Neural cell (in vitro differentiated cells): ENCODE measurements at regions not wholly inside any gene's neighbourhood (a gene's known extent, or its start where the extent isn't known, plus 50 kb on each side); places are given as distances from the start of the nearest gene placed in this dataset.

Experiments
- H2AFZ ChIP-seq: fragments of 200-600, 300-800 bp; sonication (generic), shearing (Covaris generic); 2 replicates; pipeline ENCODE4 v1.6.0; 2014; ENCODE audit warnings: low read depth, mild to moderate bottlenecking, antibody characterized with exemption, low read length, moderate library complexity
- H3F3A ChIP-seq: fragments of 200-600 bp; shearing (Covaris generic); 2 replicates; pipeline ENCODE4 v1.6.1; 2016; ENCODE audit warnings: mild to moderate bottlenecking, moderate library complexity, mixed read lengths, antibody characterized with exemption, low read length; ENCODE audit not compliant: insufficient read depth, poor library complexity, severe bottlenecking
- H3K27ac ChIP-seq: fragments of 200-600, 300-800 bp; sonication (generic), shearing (Covaris generic); 2 replicates; pipeline ENCODE4 v1.5.1; 2014; ENCODE audit warnings: mild to moderate bottlenecking, low read length, moderate library complexity
- H3K27me3 ChIP-seq: fragments of 300-800, 200-600 bp; sonication (generic), shearing (Covaris generic); 2 replicates; pipeline ENCODE4 v1.6.0; 2014; ENCODE audit warnings: mild to moderate bottlenecking, low read depth, low read length, moderate library complexity; ENCODE audit not compliant: insufficient read depth
- H3K36me3 ChIP-seq: fragments of 300-800, 200-600 bp; sonication (generic), shearing (Covaris generic); 2 replicates; pipeline ENCODE4 v1.5.1; 2014; ENCODE audit warnings: mild to moderate bottlenecking, antibody characterized with exemption, low read length, moderate library complexity; ENCODE audit not compliant: insufficient read depth
- H3K4me2 ChIP-seq: fragments of 300-800, 200-600 bp; sonication (generic), shearing (Covaris generic); 2 replicates; pipeline ENCODE4 v1.6.0; 2014; ENCODE audit warnings: mild to moderate bottlenecking, low read length
- H3K4me3 ChIP-seq: fragments of 300-800, 200-600 bp; sonication (generic), shearing (Covaris generic); 2 replicates; pipeline ENCODE4 v1.5.1; 2014; ENCODE audit warnings: mild to moderate bottlenecking, low read length, moderate library complexity
- H3K79me2 ChIP-seq: fragments of 200-600 bp; shearing (Covaris generic); replicated peaks from 2 replicates; pipeline ENCODE4 v1.6.0; 2014; ENCODE audit warnings: mild to moderate bottlenecking, low read length, moderate library complexity; ENCODE audit not compliant: insufficient read depth
- H3K9ac ChIP-seq: fragments of 300-800, 200-600 bp; sonication (generic), shearing (Covaris generic); 2 replicates; pipeline ENCODE4 v1.6.1; 2016; ENCODE audit warnings: mild to moderate bottlenecking, low read length, mixed read lengths
- H3K9me2 ChIP-seq: fragments of 200-600 bp; shearing (Covaris generic); 2 replicates; pipeline ENCODE4 v1.6.1; 2016; ENCODE audit warnings: mild to moderate bottlenecking, low read length, mixed read lengths; ENCODE audit not compliant: insufficient read depth
- H3K9me3 ChIP-seq: fragments of 200-600, 300-800 bp; sonication (generic), shearing (Covaris generic); 2 replicates; pipeline ENCODE4 v1.6.1; 2016; ENCODE audit warnings: mild to moderate bottlenecking, mixed run types, low read length, moderate library complexity, mixed read lengths
- H4K20me1 ChIP-seq: fragments of 200-600 bp; shearing (Covaris generic); 2 replicates; pipeline ENCODE4 v1.6.1; 2016; ENCODE audit warnings: mild to moderate bottlenecking, mixed run types; ENCODE audit not compliant: insufficient read depth
- EP300 ChIP-seq: fragments of 450-650 bp; conservative IDR thresholded peaks from 2 replicates; pipeline ENCODE4 v1.6.1; 2014; ENCODE audit warnings: antibody characterized with exemption, mild to moderate bottlenecking, moderate library complexity; ENCODE audit not compliant: poor library complexity, severe bottlenecking
- EZH2 ChIP-seq: fragments of 200-600, 300-800 bp; shearing (Covaris generic), sonication (generic); IDR thresholded peaks from 2 replicates; pipeline ENCODE4 v1.6.1; 2014; ENCODE audit warnings: antibody characterized with exemption, low read length, borderline replicate concordance, mild to moderate bottlenecking; ENCODE audit not compliant: insufficient read depth, poor library complexity, severe bottlenecking
- MXI1 ChIP-seq: fragments of 450-650 bp; conservative IDR thresholded peaks from 2 replicates; pipeline ENCODE4 v1.6.1; 2014; ENCODE audit warnings: antibody characterized with exemption, mild to moderate bottlenecking; ENCODE audit not compliant: poor library complexity, severe bottlenecking
- POLR2AphosphoS5 ChIP-seq: IDR thresholded peaks from 2 replicates; pipeline ENCODE4 v1.6.1; 2012
- RAD21 ChIP-seq: fragments of 450-650 bp; conservative IDR thresholded peaks from 2 replicates; pipeline ENCODE4 v1.6.1; 2014; ENCODE audit warnings: antibody characterized with exemption, mild to moderate bottlenecking, moderate library complexity
- SMC3 ChIP-seq: fragments of 450-650 bp; conservative IDR thresholded peaks from 2 replicates; pipeline ENCODE4 v1.6.1; 2014; ENCODE audit warnings: antibody characterized with exemption, mild to moderate bottlenecking, moderate library complexity; ENCODE audit not compliant: poor library complexity
- TAF1 ChIP-seq: IDR thresholded peaks from 2 replicates; pipeline ENCODE4 v1.6.1; 2012; ENCODE audit warnings: low read depth
- TF ChIP-seq, protein P1 (sequence below): IDR thresholded peaks from 2 replicates; pipeline ENCODE4 v1.6.1; 2012; ENCODE audit warnings: borderline replicate concordance
- TF ChIP-seq, protein P2 (sequence below): fragments of 450-650 bp; IDR thresholded peaks from 2 replicates; pipeline ENCODE4 v1.5.1; 2014; ENCODE audit warnings: antibody characterized with exemption, mild to moderate bottlenecking, moderate library complexity; ENCODE audit not compliant: poor library complexity, severe bottlenecking

DNA sequence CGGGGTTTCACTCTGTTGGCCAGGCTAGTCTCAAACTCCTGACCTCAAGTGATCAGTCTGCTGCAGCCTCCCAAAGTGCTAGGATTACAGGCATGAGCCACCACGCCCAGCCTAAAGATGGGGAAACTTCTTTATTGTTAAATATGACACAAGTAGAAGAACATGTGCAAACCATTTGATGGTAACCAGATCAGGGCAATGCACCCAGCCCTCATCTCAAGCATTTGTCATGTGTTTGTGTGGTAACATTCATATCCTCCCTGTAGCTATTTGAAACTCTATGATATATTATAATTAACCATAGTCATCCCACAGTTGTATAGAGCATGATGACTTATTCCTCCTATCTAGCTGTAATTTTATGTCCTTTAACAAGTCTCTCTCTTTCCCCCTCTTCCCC lies 119.5 kb upstream of the TMPRSS2 start:
- Histone ChIP-seq H4K20me1 (no peaks in the 10 kb centered on the region), H3K9ac (no peak overlapping the region), H3K4me2 (no peak overlapping the region), H3K36me3 (no peaks in the 10 kb centered on the region), H3K9me2 (no peaks in the 10 kb centered on the region), H3K27me3 (no peaks in the 10 kb centered on the region), H3K79me2 (no peaks in the 10 kb centered on the region), H3K4me3 (no peak overlapping the region), H3K27ac (no peak overlapping the region), H3K9me3 (no peaks in the 10 kb centered on the region), H3F3A (no peaks in the 10 kb centered on the region), H2AFZ (no peak overlapping the region)
- TF ChIP-seq EP300: no peak
- TF ChIP-seq SMC3: no peak
- no peak for TF ChIP-seq TAF1
- no peak for TF ChIP-seq MXI1
- TF ChIP-seq EZH2: no peak

DNA sequence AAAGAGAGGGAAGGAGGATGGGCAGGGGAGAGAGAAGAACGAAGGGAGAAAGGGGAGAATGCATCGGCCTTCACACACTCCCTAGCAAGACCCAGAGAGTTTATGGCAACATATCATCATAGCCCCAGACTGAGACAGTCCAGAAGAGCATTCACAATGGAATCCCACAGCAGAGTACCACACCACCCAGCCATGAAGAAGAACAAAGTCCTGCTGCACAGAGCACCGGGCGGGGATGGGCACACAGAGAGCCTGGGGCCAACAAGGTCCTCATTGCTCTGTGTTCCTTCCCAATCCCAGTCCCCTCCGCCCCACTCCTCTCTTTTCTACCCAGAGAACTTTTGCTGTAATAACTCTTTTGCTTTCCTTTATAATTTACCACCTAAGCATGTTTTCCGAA lies 118.1 kb upstream of the TMPRSS2 start:
- no peak overlapping the region for H3K27ac ChIP-seq
- no peak overlapping the region for H3K9ac ChIP-seq
- no peaks in the 10 kb centered on the region for H3K9me2 ChIP-seq
- no peaks in the 10 kb centered on the region for H3K9me3 ChIP-seq
- no peaks in the 10 kb centered on the region for H3K27me3 ChIP-seq
- H3K4me3 ChIP-seq: no peak overlapping the region
- H3K79me2 ChIP-seq: no peaks in the 10 kb centered on the region
- no peaks in the 10 kb centered on the region for H3K36me3 ChIP-seq
- H3K4me2 ChIP-seq: no peak overlapping the region
- H2AFZ ChIP-seq: no peak overlapping the region
- TF ChIP-seq, protein P1, sequence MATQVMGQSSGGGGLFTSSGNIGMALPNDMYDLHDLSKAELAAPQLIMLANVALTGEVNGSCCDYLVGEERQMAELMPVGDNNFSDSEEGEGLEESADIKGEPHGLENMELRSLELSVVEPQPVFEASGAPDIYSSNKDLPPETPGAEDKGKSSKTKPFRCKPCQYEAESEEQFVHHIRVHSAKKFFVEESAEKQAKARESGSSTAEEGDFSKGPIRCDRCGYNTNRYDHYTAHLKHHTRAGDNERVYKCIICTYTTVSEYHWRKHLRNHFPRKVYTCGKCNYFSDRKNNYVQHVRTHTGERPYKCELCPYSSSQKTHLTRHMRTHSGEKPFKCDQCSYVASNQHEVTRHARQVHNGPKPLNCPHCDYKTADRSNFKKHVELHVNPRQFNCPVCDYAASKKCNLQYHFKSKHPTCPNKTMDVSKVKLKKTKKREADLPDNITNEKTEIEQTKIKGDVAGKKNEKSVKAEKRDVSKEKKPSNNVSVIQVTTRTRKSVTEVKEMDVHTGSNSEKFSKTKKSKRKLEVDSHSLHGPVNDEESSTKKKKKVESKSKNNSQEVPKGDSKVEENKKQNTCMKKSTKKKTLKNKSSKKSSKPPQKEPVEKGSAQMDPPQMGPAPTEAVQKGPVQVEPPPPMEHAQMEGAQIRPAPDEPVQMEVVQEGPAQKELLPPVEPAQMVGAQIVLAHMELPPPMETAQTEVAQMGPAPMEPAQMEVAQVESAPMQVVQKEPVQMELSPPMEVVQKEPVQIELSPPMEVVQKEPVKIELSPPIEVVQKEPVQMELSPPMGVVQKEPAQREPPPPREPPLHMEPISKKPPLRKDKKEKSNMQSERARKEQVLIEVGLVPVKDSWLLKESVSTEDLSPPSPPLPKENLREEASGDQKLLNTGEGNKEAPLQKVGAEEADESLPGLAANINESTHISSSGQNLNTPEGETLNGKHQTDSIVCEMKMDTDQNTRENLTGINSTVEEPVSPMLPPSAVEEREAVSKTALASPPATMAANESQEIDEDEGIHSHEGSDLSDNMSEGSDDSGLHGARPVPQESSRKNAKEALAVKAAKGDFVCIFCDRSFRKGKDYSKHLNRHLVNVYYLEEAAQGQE: no peak
- TF ChIP-seq EZH2 (no peak), POLR2AphosphoS5 (no peak), RAD21 (no peak), TAF1 (no peak), MXI1 (no peak), SMC3 (no peak), EP300 (no peak)
- TF ChIP-seq, protein P2, sequence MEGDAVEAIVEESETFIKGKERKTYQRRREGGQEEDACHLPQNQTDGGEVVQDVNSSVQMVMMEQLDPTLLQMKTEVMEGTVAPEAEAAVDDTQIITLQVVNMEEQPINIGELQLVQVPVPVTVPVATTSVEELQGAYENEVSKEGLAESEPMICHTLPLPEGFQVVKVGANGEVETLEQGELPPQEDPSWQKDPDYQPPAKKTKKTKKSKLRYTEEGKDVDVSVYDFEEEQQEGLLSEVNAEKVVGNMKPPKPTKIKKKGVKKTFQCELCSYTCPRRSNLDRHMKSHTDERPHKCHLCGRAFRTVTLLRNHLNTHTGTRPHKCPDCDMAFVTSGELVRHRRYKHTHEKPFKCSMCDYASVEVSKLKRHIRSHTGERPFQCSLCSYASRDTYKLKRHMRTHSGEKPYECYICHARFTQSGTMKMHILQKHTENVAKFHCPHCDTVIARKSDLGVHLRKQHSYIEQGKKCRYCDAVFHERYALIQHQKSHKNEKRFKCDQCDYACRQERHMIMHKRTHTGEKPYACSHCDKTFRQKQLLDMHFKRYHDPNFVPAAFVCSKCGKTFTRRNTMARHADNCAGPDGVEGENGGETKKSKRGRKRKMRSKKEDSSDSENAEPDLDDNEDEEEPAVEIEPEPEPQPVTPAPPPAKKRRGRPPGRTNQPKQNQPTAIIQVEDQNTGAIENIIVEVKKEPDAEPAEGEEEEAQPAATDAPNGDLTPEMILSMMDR: no peak
- no peaks in the 10 kb centered on the region for H4K20me1 ChIP-seq
- H3F3A ChIP-seq: no peaks in the 10 kb centered on the region
